H1 (cell line): ENCODE measurements at regions not wholly inside any gene's neighbourhood (a gene's known extent, or its start where the extent isn't known, plus 50 kb on each side); places are given as distances from the start of the nearest gene placed in this dataset.

Experiments used
- CTCF ChIA-PET: fragments of 300-600 bp; sonication (Branson Sonifier 250); formaldehyde crosslinking; loops from one replicate; lab custom pipeline; 2021; ENCODE audit not compliant: partially characterized antibody; lab: Charles Lee
- POLR2A ChIA-PET: fragments of 300-600 bp; sonication (Branson Sonifier 250); formaldehyde crosslinking; loops from one replicate; lab custom pipeline; 2021; ENCODE audit warnings: inconsistent platforms; ENCODE audit not compliant: partially characterized antibody; lab: Charles Lee
- DNase-seq, 2 experiments: peaks; one replicate each; pipeline versions ENCODE4 v3.0.0 to v3.0.0-alpha.2; 2010 to 2022; ENCODE audit warnings: low spot score in 2 of 2, low read depth in 1 of 2, mixed read lengths in 1 of 2
- FAIRE-seq: peaks from 2 replicates; lab custom pipeline; 2011; peaks lifted over from hg19 to GRCh38; lab: Jason Lieb, UNC
- H2AFZ ChIP-seq: 2 replicates; pipeline ENCODE4 v1.8.1; 2012; ENCODE audit warnings: low read length, inconsistent platforms
- H2AK5ac ChIP-seq: 2 replicates; pipeline ENCODE4 v1.6.1; 2013; ENCODE audit warnings: low read depth, low read length
- H2BK120ac ChIP-seq: replicated peaks from 2 replicates; pipeline ENCODE3; 2013; ENCODE audit warnings: low read depth, low read length, inconsistent platforms
- H2BK12ac ChIP-seq: 2 replicates; pipeline ENCODE4 v1.6.1; 2013; ENCODE audit warnings: low read depth, low read length
- H2BK15ac ChIP-seq: 2 replicates; pipeline ENCODE4 v1.6.1; 2013; ENCODE audit warnings: low read length
- H2BK20ac ChIP-seq: 2 replicates; pipeline ENCODE4 v1.6.1; 2013; ENCODE audit warnings: low read length
- H2BK5ac ChIP-seq: 2 replicates; pipeline ENCODE4 v1.6.1; 2013; ENCODE audit warnings: low read depth, low read length
- H3K14ac ChIP-seq: 2 replicates; pipeline ENCODE4 v1.6.1; 2013; ENCODE audit warnings: inconsistent platforms; ENCODE audit not compliant: insufficient read length
- H3K18ac ChIP-seq: 2 replicates; pipeline ENCODE4 v1.6.1; 2013; ENCODE audit warnings: low read length; ENCODE audit errors: extremely low read depth
- H3K23ac ChIP-seq: 2 replicates; pipeline ENCODE4 v1.6.1; 2013; ENCODE audit warnings: inconsistent platforms; ENCODE audit not compliant: insufficient read length
- H3K23me2 ChIP-seq: 2 replicates; pipeline ENCODE4 v1.6.1; 2013; ENCODE audit warnings: low read depth, low read length
- H3K27ac ChIP-seq: 2 replicates; pipeline ENCODE4 v1.6.1; 2011; ENCODE audit warnings: low read depth, low read length, inconsistent platforms
- H3K27me3 ChIP-seq, 4 experiments: replicated peaks in 1 of 4; 1 replicate in 1 of 4; 2 replicates in 3 of 4; pipeline versions ENCODE4 v1.6.1 to v1.8.1; 2011 to 2013; ENCODE audit warnings: low read length in 3 of 4, mild to moderate bottlenecking in 3 of 4, inconsistent platforms in 2 of 4, mixed read lengths in 2 of 4, moderate library complexity in 1 of 4; ENCODE audit not compliant: control insufficient read depth in 3 of 4, insufficient read depth in 3 of 4; ENCODE audit errors: extremely low read depth in 1 of 4
- H3K36me3 ChIP-seq, 4 experiments: 2 replicates each; pipeline versions ENCODE4 v1.6.1 to v1.8.1; 2011 to 2013; ENCODE audit warnings: mild to moderate bottlenecking in 4 of 4, low read length in 3 of 4, moderate library complexity in 2 of 4, control low read depth in 1 of 4, inconsistent platforms in 1 of 4; ENCODE audit not compliant: insufficient read depth in 4 of 4, control insufficient read depth in 2 of 4
- H3K4ac ChIP-seq: replicated peaks from 2 replicates; pipeline ENCODE3; 2013; ENCODE audit warnings: low read length, low read depth, mixed read lengths, inconsistent platforms; ENCODE audit not compliant: insufficient read length
- H3K4me1 ChIP-seq, 4 experiments: replicated peaks in 1 of 4; 1 replicate in 1 of 4; 2 replicates in 3 of 4; pipeline versions ENCODE4 v1.6.1 to v1.8.1; 2011 to 2013; ENCODE audit warnings: low read length in 3 of 4, inconsistent platforms in 2 of 4, mixed read lengths in 1 of 4; ENCODE audit not compliant: insufficient read depth in 4 of 4, control insufficient read depth in 3 of 4
- H3K4me2 ChIP-seq, 2 experiments: 2 replicates each; pipeline versions ENCODE4 v1.6.1 to v1.8.1; 2011 to 2013; ENCODE audit warnings: low read depth in 2 of 2, low read length in 2 of 2, control low read depth in 1 of 2, inconsistent platforms in 1 of 2, mild to moderate bottlenecking in 1 of 2; ENCODE audit not compliant: insufficient read depth in 1 of 2
- H3K4me3 ChIP-seq, 4 experiments: fragments of 200-600, 300-600 bp in 1 of 4; sonication (generic), shearing (Covaris generic), sonication (Bioruptor Twin) in 1 of 4; 2 replicates each; pipeline versions ENCODE4 v1.5.1 to v1.8.1; 2011 to 2016; ENCODE audit warnings: low read length in 4 of 4, low read depth in 3 of 4, control low read depth in 2 of 4, inconsistent platforms in 2 of 4, mild to moderate bottlenecking in 2 of 4, mixed read lengths in 1 of 4, moderate library complexity in 1 of 4; ENCODE audit not compliant: insufficient read depth in 2 of 4; ENCODE audit errors: extremely low read depth in 1 of 4
- H3K56ac ChIP-seq: replicated peaks from 2 replicates; pipeline ENCODE3; 2013; ENCODE audit warnings: low read depth, mild to moderate bottlenecking, mixed read lengths, low read length, inconsistent platforms; ENCODE audit not compliant: insufficient read length
- H3K79me1 ChIP-seq: 2 replicates; pipeline ENCODE4 v1.6.1; 2013; ENCODE audit warnings: low read depth, low read length, control low read depth
- H3K79me2 ChIP-seq, 2 experiments: 2 replicates each; pipeline versions ENCODE4 v1.6.1 to v1.8.1; 2012 to 2013; ENCODE audit warnings: low read length in 2 of 2, mild to moderate bottlenecking in 2 of 2, inconsistent platforms in 1 of 2; ENCODE audit not compliant: insufficient read depth in 2 of 2, control insufficient read depth in 1 of 2
- H3K9ac ChIP-seq, 4 experiments: replicated peaks in 1 of 4; 1 replicate in 1 of 4; 2 replicates in 3 of 4; pipeline versions ENCODE4 v1.6.1 to v1.8.1; 2011 to 2013; ENCODE audit warnings: low read depth in 3 of 4, low read length in 3 of 4, control low read depth in 2 of 4, mild to moderate bottlenecking in 2 of 4, moderate library complexity in 2 of 4, inconsistent platforms in 1 of 4; ENCODE audit errors: extremely low read depth in 1 of 4
- H3K9me3 ChIP-seq, 2 experiments: 2 replicates each; pipeline versions ENCODE4 v1.6.1 to v1.8.1; 2012 to 2013; ENCODE audit warnings: mild to moderate bottlenecking in 2 of 2, moderate library complexity in 2 of 2, control low read depth in 1 of 2, inconsistent platforms in 1 of 2, low read depth in 1 of 2, low read length in 1 of 2, mixed read lengths in 1 of 2; ENCODE audit not compliant: insufficient read depth in 2 of 2
- H4K20me1 ChIP-seq, 2 experiments: replicated peaks in 1 of 2; 2 replicates each; pipeline versions ENCODE3 to v1.8.1; 2011 to 2013; ENCODE audit warnings: inconsistent platforms in 2 of 2, low read length in 2 of 2, mild to moderate bottlenecking in 1 of 2; ENCODE audit not compliant: insufficient read depth in 2 of 2, control insufficient read depth in 1 of 2
- H4K5ac ChIP-seq: 2 replicates; pipeline ENCODE4 v1.6.1; 2013; ENCODE audit warnings: low read length, low read depth, mixed read lengths, inconsistent platforms; ENCODE audit not compliant: insufficient read length
- H4K8ac ChIP-seq: 2 replicates; pipeline ENCODE4 v1.8.0; 2013; ENCODE audit warnings: mild to moderate bottlenecking, moderate library complexity, low read length, inconsistent platforms; ENCODE audit not compliant: insufficient read depth; ENCODE audit errors: extremely low read depth
- H4K91ac ChIP-seq: replicated peaks from 2 replicates; pipeline ENCODE3; 2013; ENCODE audit warnings: low read length, mixed read lengths, inconsistent platforms; ENCODE audit not compliant: insufficient read length
- CHD1 ChIP-seq: IDR thresholded peaks from 2 replicates; pipeline ENCODE4 v1.6.1; 2012; ENCODE audit warnings: low read depth, low read length, improper control_type of control experiment
- EGR1 ChIP-seq: IDR thresholded peaks from 2 replicates; pipeline ENCODE4 v1.6.1; 2011; ENCODE audit warnings: low read depth, low read length, borderline replicate concordance
- JUND ChIP-seq: IDR thresholded peaks from 2 replicates; pipeline ENCODE4 v1.6.1; 2011; ENCODE audit warnings: mild to moderate bottlenecking, improper control_type of control experiment, low read length
- WGBS, 2 experiments: shearing (Covaris generic) in 1 of 2; methylation state at CpG; one replicate each; pipeline versions ENCODE4 v1.1.6 to v1.1.7; 2013 to 2015; ENCODE audit warnings: low lambda C conversion rate in 2 of 2, mixed read lengths in 2 of 2, inconsistent platforms in 1 of 2, low coverage in 1 of 2, missing lambda C conversion rate in 1 of 2; ENCODE audit not compliant: insufficient replicate concordance in 2 of 2, insufficient coverage in 1 of 2, insufficient read length in 1 of 2; ENCODE audit errors: extremely low coverage in 1 of 2, missing lambda C conversion rate in 1 of 2; 5-methylcytosine and 5-hydroxymethylcytosine counted together

DNA sequence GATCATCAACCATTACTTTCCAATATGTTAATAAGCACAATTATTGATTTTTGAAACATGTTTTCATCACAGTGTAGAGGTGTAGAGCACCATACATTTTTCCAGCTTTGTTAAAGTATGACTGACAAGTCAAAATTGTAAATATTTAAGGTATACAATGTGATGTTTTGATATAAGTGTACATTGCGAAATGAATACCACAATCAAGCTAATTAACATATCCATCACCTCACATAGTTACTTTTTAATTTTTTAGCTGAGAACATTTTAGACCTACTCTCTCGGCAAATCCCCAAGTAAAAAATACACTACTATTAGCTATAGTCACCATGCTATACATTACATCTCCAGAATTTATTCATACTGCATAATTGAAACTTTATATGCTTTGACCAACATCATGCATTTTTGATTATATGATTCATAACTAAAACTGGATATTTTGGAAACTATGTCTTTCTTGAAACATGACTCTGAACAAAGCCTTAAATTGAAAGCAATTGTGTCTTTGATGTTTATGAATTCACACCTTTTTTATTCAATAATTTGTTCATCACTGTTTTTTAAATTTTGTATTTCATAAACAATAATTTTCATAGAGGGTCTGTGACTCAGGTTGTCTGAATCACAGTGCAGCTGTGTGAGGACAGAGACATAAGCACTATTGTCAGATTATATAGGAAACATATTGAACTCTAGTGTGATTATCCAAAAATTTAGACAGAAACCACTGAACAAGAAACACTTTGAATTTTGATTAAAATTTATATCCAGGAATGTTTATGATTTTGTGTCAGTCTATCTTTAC is 486.1 kb downstream of the SEMA3D start:
- Histone ChIP-seq H2BK20ac (no peak overlapping the region), H3K9ac (no peak overlapping the region), H2BK5ac (no peak overlapping the region), H4K8ac (no peak overlapping the region), H3K79me2 (no peaks in the 10 kb centered on the region), H4K5ac (no peak overlapping the region), H3K23me2 (no peaks in the 10 kb centered on the region), H3K27ac (no peak overlapping the region), H3K14ac (no peak overlapping the region), H2BK120ac (no peak overlapping the region), H3K23ac (no peak overlapping the region), H3K9me3 (no peaks in the 10 kb centered on the region), H2AK5ac (no peak overlapping the region), H3K4me1 (no peaks in the 10 kb centered on the region), H2BK12ac (no peak overlapping the region), H3K36me3 (no peaks in the 10 kb centered on the region), H3K79me1 (no peaks in the 10 kb centered on the region), H3K4me3 (no peak overlapping the region), H2BK15ac (no peak overlapping the region), H3K4me2 (no peak overlapping the region), H4K20me1 (no peaks in the 10 kb centered on the region), H3K56ac (no peak overlapping the region), H3K18ac (no peak overlapping the region), H2AFZ (no peak overlapping the region), H3K27me3 (no peaks in the 10 kb centered on the region), H4K91ac (no peak overlapping the region), H3K4ac (no peak overlapping the region)
- FAIRE-seq (no peak), DNase-seq (no peak)
- 85% methylated on average over 2 of the region's 2 CpGs; no CpG with 5 or more reads in 1 of the 2 experiments for WGBS, 2 experiments
- ChIA-PET CTCF (interaction anchor here (0.6 kb wide), 1 partner anchor 38 kb away, joined by 3 read pairs; no protein-coding TSS in a partner anchor), POLR2A (no interaction called here)
- TF ChIP-seq JUND: no peak
- TF ChIP-seq CHD1: no peak
- TF ChIP-seq EGR1: no peak
